ENCODE measurements at regions not wholly inside any gene's neighbourhood (a gene's known extent, or its start where the extent isn't known, plus 50 kb on each side); places are given as distances from the start of the nearest gene placed in this dataset.

DNA sequence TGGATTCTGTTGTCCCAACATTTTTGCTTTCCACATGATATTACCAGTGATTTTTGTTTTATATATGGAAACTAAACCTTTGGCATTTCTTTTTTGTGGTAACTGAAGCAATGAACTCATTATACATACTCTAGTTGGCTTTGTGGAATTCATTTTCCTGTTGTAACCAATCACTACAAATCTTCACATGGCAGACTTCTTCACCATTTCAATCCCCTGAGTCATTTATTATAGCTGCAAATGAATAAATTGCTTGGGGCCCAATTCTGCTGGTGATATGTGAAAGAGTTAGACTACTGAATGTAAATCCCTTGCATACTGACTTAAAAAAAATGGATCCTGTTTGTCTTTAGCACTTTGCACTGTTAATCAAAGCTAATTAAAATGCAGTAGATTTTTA lies 1709.6 kb upstream of the WWC1 start:
- no peak for TF ChIP-seq CTCF (IDR thresholded peaks at IDR 0.05; ENCODE audit: insufficient read depth, low read depth, low read length, missing control alignments)
- peak; percentile 9 for DNase-seq (ENCODE audit: low read depth)
- no peak overlapping the region for H3K4me3 ChIP-seq (ENCODE audit: low read length)

DNA sequence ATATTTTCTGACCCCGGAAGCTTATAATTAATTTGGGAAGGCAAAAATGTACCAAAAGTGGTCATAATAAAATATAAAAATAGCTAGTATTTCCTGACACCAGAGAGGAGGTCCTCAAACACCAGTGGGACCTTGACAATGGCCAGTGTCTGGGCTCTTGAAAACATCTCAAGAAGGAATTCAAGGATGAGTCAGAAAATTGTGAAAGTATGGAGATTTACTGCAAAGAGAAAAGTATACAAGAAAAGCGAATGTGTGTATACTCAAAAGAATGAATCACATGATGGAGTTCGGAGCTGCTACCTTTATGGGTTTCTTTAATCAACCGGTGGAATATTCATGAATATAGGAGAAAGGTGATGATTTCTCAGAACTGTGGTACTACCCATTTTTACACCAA lies 1709.0 kb upstream of the WWC1 start:
- no peak overlapping the region for H3K4me3 ChIP-seq (ENCODE audit: low read length)
- TF ChIP-seq CTCF (IDR thresholded peaks at IDR 0.05; ENCODE audit: insufficient read depth, low read depth, low read length, missing control alignments) = no peak
- DNase-seq (ENCODE audit: low read depth) = no peak

DNA sequence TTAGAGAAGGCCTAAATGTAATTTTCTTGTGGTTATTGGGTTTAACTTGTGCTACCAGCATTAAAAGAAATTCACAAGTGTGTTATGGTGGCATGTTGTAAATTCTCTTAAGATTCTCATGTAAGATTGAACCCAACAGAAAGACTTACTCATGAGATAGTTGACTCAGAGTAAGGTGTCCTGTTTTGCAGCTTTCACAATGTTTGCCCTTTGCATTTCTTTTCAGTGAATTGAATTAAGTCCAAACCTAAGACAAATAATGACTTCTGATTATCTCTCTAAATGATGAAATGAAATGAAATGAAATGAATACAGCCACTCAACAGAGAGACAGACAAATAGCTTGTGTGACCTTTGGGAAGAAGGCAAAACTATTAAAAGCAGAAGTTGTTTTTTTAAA lies 1696.9 kb upstream of the WWC1 start:
- peak; percentile 1 for DNase-seq (ENCODE audit: low read depth)
- no peak for TF ChIP-seq CTCF (IDR thresholded peaks at IDR 0.05; ENCODE audit: insufficient read depth, low read depth, low read length, missing control alignments)
- no peak overlapping the region for H3K4me3 ChIP-seq (ENCODE audit: low read length)

DNA sequence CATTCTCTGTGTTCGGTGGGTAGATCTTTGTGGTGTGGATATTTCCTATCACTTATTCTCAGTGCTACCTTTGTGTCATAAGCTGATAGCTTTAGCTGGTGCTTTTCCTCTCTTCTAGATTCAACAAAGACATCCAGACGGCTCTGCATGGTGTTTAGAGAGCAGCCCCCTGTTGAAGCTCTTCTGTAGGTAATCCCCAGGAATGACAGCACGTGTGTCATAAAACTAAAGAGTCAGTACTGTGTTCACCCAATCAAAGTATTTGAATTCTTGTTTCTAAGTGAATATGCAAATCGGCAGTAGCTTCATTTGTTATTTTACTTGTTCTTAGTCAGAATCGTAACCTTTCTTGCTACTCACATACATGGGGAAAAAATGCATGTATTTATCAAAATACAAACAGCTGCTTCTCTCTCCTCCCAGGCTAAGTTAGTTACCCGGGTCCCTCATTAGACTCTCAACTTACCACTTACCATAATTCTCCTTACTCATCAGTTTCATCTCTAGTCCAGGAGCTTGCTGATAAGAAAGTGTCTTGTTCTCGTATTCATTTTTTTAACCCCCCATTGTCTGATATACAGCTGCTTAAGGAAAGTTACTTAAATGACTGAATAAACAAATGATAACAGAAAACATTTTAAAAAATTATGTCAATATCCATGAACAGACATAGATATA lies 1696.0 kb upstream of the WWC1 start:
- TF ChIP-seq CTCF (IDR thresholded peaks at IDR 0.05; ENCODE audit: insufficient read depth, low read depth, low read length, missing control alignments) = no peak
- H3K4me3 ChIP-seq (ENCODE audit: low read length) = no peak overlapping the region
- no peak for DNase-seq (ENCODE audit: low read depth)

DNA sequence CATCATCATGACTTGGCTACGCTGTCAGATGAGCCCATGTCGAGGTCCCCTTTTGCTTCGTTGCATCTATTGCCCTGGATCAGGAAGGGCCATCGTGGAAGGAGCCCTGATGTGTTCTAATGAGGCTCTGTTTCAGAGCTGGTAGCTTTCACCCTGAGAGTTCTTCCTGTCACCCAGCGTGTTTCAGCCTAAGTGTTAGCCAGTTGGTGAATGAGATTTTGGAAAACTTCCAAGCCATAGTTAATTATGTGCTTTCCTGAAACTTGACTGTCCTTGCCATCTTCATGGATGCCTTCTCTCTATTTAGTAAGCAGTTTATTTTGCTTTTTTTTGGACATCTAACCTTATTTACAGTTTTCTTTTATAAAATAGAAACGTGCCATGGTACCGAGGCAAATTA lies 1695.4 kb upstream of the WWC1 start:
- no peak for DNase-seq (ENCODE audit: low read depth)
- TF ChIP-seq CTCF (IDR thresholded peaks at IDR 0.05; ENCODE audit: insufficient read depth, low read depth, low read length, missing control alignments) = no peak
- no peak overlapping the region for H3K4me3 ChIP-seq (ENCODE audit: low read length)

DNA sequence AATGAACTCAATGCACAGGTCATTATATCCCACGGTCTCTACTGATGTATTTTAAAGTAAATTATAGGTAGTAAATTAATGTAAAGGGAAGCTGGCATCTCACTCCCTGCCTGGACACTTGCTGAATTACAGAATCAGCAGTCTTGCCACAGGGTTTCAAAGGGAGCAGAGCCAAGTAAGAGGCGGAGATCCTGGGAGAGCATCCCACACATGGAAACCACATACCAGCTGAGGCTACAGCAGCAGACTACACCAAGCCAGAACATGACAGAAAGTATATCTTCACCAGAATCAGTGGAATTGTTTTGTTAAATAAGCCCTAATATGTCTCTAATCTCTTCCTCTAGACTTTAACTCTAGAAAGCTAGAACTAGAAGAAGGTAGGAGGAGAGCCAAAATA lies 1689.2 kb upstream of the WWC1 start:
- no peak overlapping the region for H3K4me3 ChIP-seq (ENCODE audit: low read length)
- TF ChIP-seq CTCF (IDR thresholded peaks at IDR 0.05; ENCODE audit: insufficient read depth, low read depth, low read length, missing control alignments) = no peak

DNA sequence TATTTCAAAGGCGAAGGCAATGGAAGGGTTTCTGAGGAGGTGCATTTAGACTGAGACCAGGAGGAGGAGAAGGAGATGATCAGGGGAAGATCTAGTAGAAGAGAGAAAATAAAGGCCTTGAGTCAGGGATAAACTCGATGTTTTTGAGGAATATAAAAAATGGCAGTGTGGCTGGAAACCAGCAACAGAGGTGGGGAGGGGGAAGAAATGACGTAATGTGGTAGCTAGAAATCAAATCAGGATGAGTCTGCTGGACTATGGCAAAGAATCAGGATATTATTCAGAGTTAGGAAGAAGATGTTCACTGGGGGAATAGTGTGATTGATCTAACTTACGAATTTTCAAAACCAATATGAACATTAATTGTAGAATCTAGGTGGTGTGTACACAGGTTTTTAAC lies 1673.9 kb upstream of the WWC1 start:
- DNase-seq (ENCODE audit: low read depth) = no peak
- no peak for TF ChIP-seq CTCF (IDR thresholded peaks at IDR 0.05; ENCODE audit: insufficient read depth, low read depth, low read length, missing control alignments)
- H3K4me3 ChIP-seq (ENCODE audit: low read length) = no peak overlapping the region

More for the DNA sequence above, 1689.2 kb upstream of the WWC1 start:
- no peak for DNase-seq (ENCODE audit: low read depth)
